GM23338 (cell line): ENCODE measurements at regions not wholly inside any gene's neighbourhood (a gene's known extent, or its start where the extent isn't known, plus 50 kb on each side); places are given as distances from the start of the nearest gene placed in this dataset.

Experiments
- ATAC-seq: fragments of 200-7000 bp; cut with Tn5 transposase; 3 replicates; pipeline ENCODE4 v1.9.1; 2020
- DNase-seq: peaks from one replicate; pipeline ENCODE4 v3.0.0-alpha.2; 2015; ENCODE audit warnings: low spot score
- H2AFZ ChIP-seq: fragments of 200-600 bp; sonication (generic); 2 replicates; pipeline ENCODE4 v1.8.0; 2016; ENCODE audit warnings: antibody characterized with exemption, mild to moderate bottlenecking, moderate library complexity
- H3F3A ChIP-seq: fragments of 200-600 bp; sonication (generic); replicated peaks from 2 replicates; pipeline ENCODE4 v1.8.0; 2017; ENCODE audit warnings: antibody characterized with exemption, mixed run types, low read depth
- H3K27ac ChIP-seq: fragments of 200-600 bp; sonication (generic); 2 replicates; pipeline ENCODE4 v1.6.1; 2016; ENCODE audit warnings: low read depth
- H3K27me3 ChIP-seq: fragments of 200-600 bp; sonication (generic); 2 replicates; pipeline ENCODE4 v1.8.0; 2016; ENCODE audit warnings: mild to moderate bottlenecking, mixed run types, moderate library complexity; ENCODE audit not compliant: insufficient read depth
- H3K36me3 ChIP-seq: fragments of 200-600 bp; sonication (generic); 2 replicates; pipeline ENCODE4 v1.8.0; 2016; ENCODE audit warnings: mild to moderate bottlenecking; ENCODE audit not compliant: insufficient read depth
- H3K4me1 ChIP-seq: fragments of 200-600 bp; sonication (generic); 2 replicates; pipeline ENCODE4 v1.8.0; 2016; ENCODE audit warnings: mild to moderate bottlenecking, moderate library complexity; ENCODE audit not compliant: insufficient read depth
- H3K4me2 ChIP-seq: fragments of 200-600 bp; sonication (generic); 2 replicates; pipeline ENCODE4 v1.7.1; 2017; ENCODE audit warnings: mixed run types
- H3K4me3 ChIP-seq: fragments of 200-600 bp; sonication (generic); 2 replicates; pipeline ENCODE4 v1.6.1; 2016; ENCODE audit warnings: mixed run types
- H3K79me2 ChIP-seq: fragments of 200-600 bp; sonication (generic); replicated peaks from 2 replicates; pipeline ENCODE4 v1.8.0; 2017; ENCODE audit warnings: mild to moderate bottlenecking; ENCODE audit not compliant: insufficient read depth
- H3K9me2 ChIP-seq: fragments of 200-600 bp; sonication (generic); 2 replicates; pipeline ENCODE4 v1.8.0; 2017; ENCODE audit not compliant: insufficient read depth
- H4K20me1 ChIP-seq: fragments of 200-600 bp; sonication (generic); replicated peaks from 2 replicates; pipeline ENCODE4 v1.8.0; 2017; ENCODE audit warnings: mild to moderate bottlenecking; ENCODE audit not compliant: insufficient read depth
- H3K27ac Mint-ChIP-seq: 2 replicates; pipeline ENCODE4 v1.8.0; 2020; ENCODE audit warnings: inconsistent platforms, mild to moderate bottlenecking, moderate library complexity, mixed read lengths
- H3K27me3 Mint-ChIP-seq: 3 replicates; pipeline ENCODE4 v1.8.0; 2022; ENCODE audit warnings: low read depth, mild to moderate bottlenecking, moderate library complexity, mixed read lengths, inconsistent platforms; ENCODE audit not compliant: insufficient read depth, poor library complexity
- H3K36me3 Mint-ChIP-seq: 3 replicates; pipeline ENCODE4 v1.8.0; 2021; ENCODE audit warnings: low read depth, mild to moderate bottlenecking, inconsistent platforms, moderate library complexity, mixed read lengths
- H3K4me1 Mint-ChIP-seq: 3 replicates; pipeline ENCODE4 v1.8.0; 2020; ENCODE audit warnings: mild to moderate bottlenecking, inconsistent platforms, mixed read lengths
- H3K4me3 Mint-ChIP-seq: 3 replicates; pipeline ENCODE4 v1.8.0; 2021; ENCODE audit warnings: moderate library complexity, mild to moderate bottlenecking, inconsistent platforms, mixed read lengths
- H3K9me3 Mint-ChIP-seq: 3 replicates; pipeline ENCODE4 v1.8.0; 2020; ENCODE audit warnings: moderate library complexity, mild to moderate bottlenecking, inconsistent platforms, mixed read lengths
- CREB1 ChIP-seq: fragments of 250-450 bp; sonication (Bioruptor Pico); IDR thresholded peaks from 2 replicates; pipeline ENCODE4 v1.5.0; 2020; ENCODE audit warnings: low read depth, mild to moderate bottlenecking, moderate library complexity
- CTCF ChIP-seq, 2 experiments: fragments of 200-600 bp in 1 of 2; sonication (generic) in 1 of 2; conservative IDR thresholded peaks; 2 replicates each; pipeline versions ENCODE4 v1.5.1 to v1.6.1; 2016 to 2017; ENCODE audit warnings: antibody characterized with exemption in 2 of 2, low read depth in 2 of 2, mild to moderate bottlenecking in 2 of 2, moderate library complexity in 1 of 2
- ETS1 ChIP-seq: IDR thresholded peaks from 2 replicates; pipeline ENCODE4 v1.6.1; 2016; ENCODE audit warnings: antibody characterized with exemption
- EZH2 ChIP-seq: fragments of 200-600 bp; sonication (generic); IDR thresholded peaks from one replicate; pipeline ENCODE4 v1.8.0; 2017; ENCODE audit warnings: antibody characterized with exemption, mild to moderate bottlenecking, low read depth; ENCODE audit not compliant: unreplicated experiment
- EZH2phosphoT487 ChIP-seq: fragments of 200-600 bp; sonication (generic); IDR thresholded peaks from one replicate; pipeline ENCODE4 v1.8.1; 2018; ENCODE audit warnings: antibody characterized with exemption; ENCODE audit not compliant: unreplicated experiment
- NANOG ChIP-seq: IDR thresholded peaks from 2 replicates; pipeline ENCODE4 v1.6.1; 2016; ENCODE audit warnings: antibody characterized with exemption, borderline replicate concordance
- POLR2AphosphoS5 ChIP-seq: IDR thresholded peaks from 2 replicates; pipeline ENCODE4 v1.6.1; 2016; ENCODE audit warnings: antibody characterized with exemption, low read depth
- REST ChIP-seq: IDR thresholded peaks from one replicate; pipeline ENCODE4 v1.6.1; 2018; ENCODE audit warnings: antibody characterized with exemption; ENCODE audit not compliant: unreplicated experiment
- STAT1 ChIP-seq: IDR thresholded peaks from one replicate; pipeline ENCODE4 v1.6.1; 2016; ENCODE audit warnings: antibody characterized with exemption; ENCODE audit not compliant: unreplicated experiment
- ZNF331 ChIP-seq: fragments of 250-450 bp; sonication (Bioruptor Pico); IDR thresholded peaks from 2 replicates; pipeline ENCODE4 v1.5.0; 2020; ENCODE audit warnings: low read depth, mild to moderate bottlenecking, moderate library complexity
- ZNF462 ChIP-seq: fragments of 250-450 bp; sonication (Bioruptor Pico); IDR thresholded peaks from 2 replicates; pipeline ENCODE4 v1.5.0; 2020; ENCODE audit warnings: mild to moderate bottlenecking, moderate library complexity

- Mint-ChIP-seq H3K9me3 (no peaks in the 10 kb centered on the region; the same call in 2 of the 3 replicates), H3K36me3 (no peaks in the 10 kb centered on the region; the same call in 2 of the 3 replicates), H3K4me1 (no peaks in the 10 kb centered on the region), H3K27ac (no peak overlapping the region), H3K27me3 (no peaks in the 10 kb centered on the region), H3K4me3 (no peak overlapping the region)
- Histone ChIP-seq H4K20me1 (no peaks in the 10 kb centered on the region), H3K27ac (no peak overlapping the region), H3K9me2 (peaks cover 6% of the 10 kb centered on the region; the same call in 1 of the 2 replicates), H3K79me2 (no peaks in the 10 kb centered on the region), H3K4me1 (no peaks in the 10 kb centered on the region), H3K4me2 (no peak overlapping the region), H3F3A (no peaks in the 10 kb centered on the region), H3K36me3 (no peaks in the 10 kb centered on the region), H3K27me3 (no peaks in the 10 kb centered on the region), H2AFZ (no peak overlapping the region), H3K4me3 (no peak overlapping the region)
- DNase-seq (no peak), ATAC-seq (no peak)
- TF ChIP-seq NANOG: no peak
- no peak for TF ChIP-seq CTCF (conservative IDR thresholded peaks at IDR 0.05; ENCODE audit: low read depth in 2 of 2)
- no peak for TF ChIP-seq ZNF331 (CRISPR knock-in tag)
- no peak for TF ChIP-seq POLR2AphosphoS5
- TF ChIP-seq ETS1: no peak
- TF ChIP-seq CREB1: no peak
- no peak for TF ChIP-seq EZH2phosphoT487
Measured at GRCh38 chr11:29564486-29564885, 452.3 kb downstream of the KCNA4 start.

GRCh38 chr11:29562183-29562582 lies 454.6 kb downstream of the KCNA4 start:
- H3K4me3 Mint-ChIP-seq: no peak overlapping the region
- Histone ChIP-seq H3K79me2 (no peaks in the 10 kb centered on the region), H3K4me1 (no peaks in the 10 kb centered on the region), H3K27me3 (no peaks in the 10 kb centered on the region), H3K27ac (no peak overlapping the region), H3K4me3 (no peak overlapping the region), H2AFZ (no peak overlapping the region; the same call in 1 of the 2 replicates), H4K20me1 (no peaks in the 10 kb centered on the region), H3K36me3 (no peaks in the 10 kb centered on the region), H3K9me2 (no peaks in the 10 kb centered on the region), H3F3A (no peaks in the 10 kb centered on the region), H3K4me2 (no peak overlapping the region)
- no peak overlapping the region for H3K27ac Mint-ChIP-seq
- H3K9me3 Mint-ChIP-seq: no peaks in the 10 kb centered on the region; the same call in 2 of the 3 replicates
- ATAC-seq (no peak), DNase-seq (peak; percentile 1)
- no peaks in the 10 kb centered on the region; the same call in 2 of the 3 replicates for H3K36me3 Mint-ChIP-seq
- H3K27me3 Mint-ChIP-seq: no peaks in the 10 kb centered on the region
- no peaks in the 10 kb centered on the region for H3K4me1 Mint-ChIP-seq
- TF ChIP-seq ZNF462 (CRISPR knock-in tag) (no peak), STAT1 (no peak), REST (no peak), EZH2 (no peak)
